GM19023 (cell line): ENCODE measurements at regions not wholly inside any gene's neighbourhood (a gene's known extent, or its start where the extent isn't known, plus 50 kb on each side); places are given as distances from the start of the nearest gene placed in this dataset.
"Not testable (repeated sequence)": the region's sequence is repeated elsewhere in the genome, so short reads cannot be mapped to it uniquely, and the experiment has no call there.

ENCODE experiments used
- ATAC-seq: cut with Tn5 transposase; IDR thresholded peaks from one replicate; pipeline ENCODE4 v1.9.1; 2021; ENCODE audit warnings: mild to moderate bottlenecking, moderate library complexity; ENCODE audit not compliant: unreplicated experiment

DNA sequence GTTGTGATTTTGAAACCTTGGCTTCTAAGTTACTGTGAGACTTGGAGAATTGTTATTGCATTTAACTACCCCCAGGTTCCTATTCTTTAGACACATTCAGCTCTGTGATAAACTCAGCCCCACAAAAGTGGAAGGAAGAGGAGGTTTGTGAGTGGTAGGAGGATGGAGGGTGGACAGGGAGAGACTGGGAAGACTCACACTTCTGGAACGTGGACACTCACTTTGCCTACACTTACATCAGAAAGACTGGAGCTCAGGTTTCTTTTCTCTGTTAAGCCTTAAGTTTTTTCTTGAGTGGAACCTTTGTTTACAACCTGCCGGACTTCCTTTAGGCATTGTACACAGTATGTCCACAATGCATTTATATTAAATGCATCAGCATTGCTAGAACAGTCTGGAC, 99.0 kb downstream of the AREG start:
- no peak for ATAC-seq

DNA sequence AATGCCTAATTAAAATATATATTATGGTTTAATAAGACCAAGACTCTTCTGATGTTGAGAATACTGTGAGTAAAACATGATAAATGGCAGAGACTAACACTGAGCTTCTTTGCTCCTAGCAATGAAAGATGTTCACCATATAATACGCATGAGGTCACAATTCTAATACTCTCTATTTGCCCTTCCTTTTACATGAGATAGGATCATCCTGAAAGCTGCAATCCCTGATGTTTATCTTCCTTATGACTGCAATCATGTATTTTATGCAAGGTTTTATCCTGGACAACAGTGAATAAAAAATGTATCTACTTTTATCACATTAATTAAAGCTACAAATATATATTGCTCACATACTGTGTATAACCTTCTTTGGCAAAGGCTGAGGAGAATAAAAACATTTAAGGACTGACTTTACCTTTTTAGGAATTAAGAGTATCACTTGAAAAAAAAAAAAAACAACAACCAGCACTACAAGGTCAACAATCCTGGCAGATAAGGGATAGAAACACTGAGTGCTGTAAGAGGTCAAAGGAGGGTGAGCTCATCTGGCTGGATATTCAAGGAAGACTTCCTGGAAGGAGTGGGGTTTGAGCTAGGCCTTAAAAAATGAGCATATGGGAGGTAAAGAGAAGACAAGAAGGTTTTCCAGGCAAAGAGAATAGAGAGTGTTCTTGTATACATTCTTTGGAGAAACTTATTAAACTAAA, 99.9 kb downstream of the AREG start:
- no peak for ATAC-seq

DNA sequence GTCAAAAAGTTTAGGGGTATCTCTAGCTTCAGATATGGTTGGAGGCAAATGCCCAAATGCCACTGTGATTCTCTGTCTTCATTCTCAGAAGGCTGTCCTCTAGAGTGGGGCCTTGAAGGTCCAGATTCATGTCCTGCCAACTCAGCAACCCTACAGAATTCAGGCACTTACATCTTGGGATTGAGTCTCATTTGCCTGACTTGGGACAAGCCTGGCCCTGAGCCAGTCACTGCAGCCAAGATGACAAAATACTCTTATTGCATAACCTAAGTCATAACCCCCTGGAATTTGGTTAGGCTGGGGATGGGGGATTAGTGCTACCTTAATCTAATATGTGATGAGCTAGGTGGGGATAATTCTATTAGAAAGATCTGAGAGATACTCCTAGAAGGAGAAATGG, 100.5 kb downstream of the AREG start:
- ATAC-seq: no peak

DNA sequence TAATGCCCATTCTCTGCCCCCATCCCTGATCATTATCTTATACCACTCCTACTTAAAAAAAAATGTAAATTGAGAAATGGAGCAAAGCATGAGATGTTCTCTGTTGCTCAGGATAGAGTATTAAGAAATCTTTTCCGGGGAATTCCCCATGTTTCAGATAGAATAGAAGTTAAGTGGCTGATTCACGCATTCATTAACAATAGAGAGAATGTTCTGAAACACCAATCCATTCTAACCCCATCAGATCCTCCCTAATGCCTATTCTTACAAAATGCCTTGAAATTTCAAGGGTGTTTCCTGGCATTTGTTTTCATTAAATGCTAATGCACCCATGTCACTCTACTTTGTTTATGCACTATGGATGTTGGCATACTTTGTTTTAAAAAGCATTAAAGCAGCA, 101.1 kb downstream of the AREG start:
- no peak for ATAC-seq

DNA sequence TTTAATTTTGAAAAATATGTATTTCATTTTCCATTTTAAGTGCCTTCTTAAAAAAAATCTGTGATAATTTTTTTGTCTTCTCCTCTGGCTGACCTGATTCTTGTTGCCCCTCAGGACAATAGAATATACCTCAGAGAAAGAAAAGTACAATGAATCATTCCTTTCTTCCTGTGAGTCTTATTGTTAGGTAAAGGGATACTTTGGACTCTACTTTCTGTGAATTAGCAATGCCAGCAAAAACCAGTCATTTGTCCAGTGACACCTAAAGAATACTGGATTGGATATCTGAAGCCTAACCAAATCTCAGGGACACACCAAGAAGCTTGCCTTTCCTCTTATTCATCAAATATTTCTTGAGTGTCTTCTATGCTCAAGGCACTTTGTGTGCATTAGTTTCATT, 102.1 kb downstream of the AREG start:
- no peak for ATAC-seq

DNA sequence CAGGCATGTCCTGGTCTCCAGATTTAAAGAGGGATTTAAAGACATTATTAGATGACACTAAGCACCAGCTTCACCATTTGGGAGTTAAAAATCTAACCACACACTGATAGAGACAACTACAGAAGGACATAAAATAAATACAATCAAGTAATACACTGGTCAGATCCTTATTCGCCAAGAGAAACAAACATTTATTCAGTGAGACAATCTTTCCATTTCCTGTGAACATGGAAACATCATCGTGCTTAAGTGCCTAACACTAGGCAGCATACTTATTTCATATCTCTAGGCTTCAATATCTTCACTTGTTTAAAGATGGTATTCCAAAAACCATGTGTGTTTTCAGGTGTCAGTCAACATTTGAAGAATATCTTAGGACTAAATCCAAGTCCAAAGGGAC, 103.6 kb downstream of the AREG start:
- ATAC-seq: no peak

DNA sequence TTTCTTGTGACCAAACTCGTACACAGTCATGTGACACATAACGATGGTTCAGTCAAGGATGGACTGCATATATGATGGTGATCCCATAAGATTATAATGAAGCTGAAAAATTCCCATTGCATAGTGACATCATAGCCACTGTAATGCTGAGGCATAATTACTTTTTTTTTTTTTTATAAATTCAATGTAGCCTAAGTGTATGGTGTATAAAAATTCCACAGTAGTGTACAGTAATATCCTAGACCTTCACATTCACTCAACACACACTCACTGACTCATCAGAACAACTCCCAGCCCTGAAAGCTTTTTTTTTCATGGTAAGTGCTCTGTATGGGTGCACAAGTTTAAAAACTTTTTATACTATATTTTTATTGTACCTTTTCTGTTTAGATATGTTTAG, 105.0 kb downstream of the AREG start:
- no peak for ATAC-seq

DNA sequence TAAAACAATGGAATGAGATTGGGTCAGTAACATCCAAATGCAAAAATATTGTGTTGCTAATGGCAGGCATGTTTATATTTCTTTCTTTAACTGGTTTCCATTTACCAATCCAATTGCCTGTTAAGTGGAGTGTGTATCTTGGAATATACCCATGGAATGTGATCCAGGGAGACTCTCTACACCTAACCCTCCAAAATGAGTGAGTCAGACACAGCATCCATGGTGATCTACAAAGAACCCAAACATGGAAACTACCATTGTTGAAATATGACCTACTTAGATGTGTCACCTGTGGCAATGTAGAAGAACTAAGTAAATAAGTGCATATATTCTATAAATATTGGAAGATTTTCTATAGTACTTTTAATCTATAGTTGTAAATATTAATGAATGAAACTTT, 110.3 kb downstream of the AREG start:
- no peak for ATAC-seq

DNA sequence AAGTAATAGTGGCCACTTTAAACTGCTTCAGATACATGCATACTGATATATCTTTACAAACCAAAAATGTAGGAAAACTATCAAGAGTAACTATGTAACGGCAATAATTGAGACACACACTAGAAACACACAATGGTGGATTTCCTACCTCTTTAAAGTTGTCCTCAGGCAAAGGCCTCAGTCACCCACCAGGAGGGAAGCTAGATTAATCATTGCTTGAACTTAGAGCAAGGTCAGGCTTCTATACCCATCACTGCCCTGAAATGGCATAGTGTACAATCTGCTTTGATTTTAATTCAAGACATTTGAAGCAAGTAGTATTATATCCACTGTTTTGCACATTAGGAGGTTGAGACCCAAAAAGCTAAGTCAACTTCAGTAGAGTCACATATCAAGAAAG, 110.9 kb downstream of the AREG start:
- no peak for ATAC-seq

DNA sequence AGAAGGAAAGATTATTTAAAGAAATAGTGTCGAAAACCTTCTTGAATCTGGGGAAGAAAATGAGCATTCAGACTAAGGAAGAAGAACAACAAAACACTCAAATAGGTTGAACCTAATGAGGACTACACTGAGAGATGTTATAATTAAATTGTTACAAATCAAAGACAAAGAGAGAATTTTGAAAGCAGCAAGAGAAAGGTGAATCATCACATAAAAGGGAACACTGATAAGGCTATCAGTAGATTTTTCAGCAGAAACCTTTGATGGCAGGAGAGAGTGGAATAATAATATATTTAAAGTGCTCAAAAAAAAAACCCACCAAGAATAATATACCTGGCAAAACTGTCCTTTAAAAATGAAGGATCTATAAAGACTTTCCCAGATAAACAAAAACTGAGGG, 114.9 kb downstream of the AREG start:
- no peak for ATAC-seq

DNA sequence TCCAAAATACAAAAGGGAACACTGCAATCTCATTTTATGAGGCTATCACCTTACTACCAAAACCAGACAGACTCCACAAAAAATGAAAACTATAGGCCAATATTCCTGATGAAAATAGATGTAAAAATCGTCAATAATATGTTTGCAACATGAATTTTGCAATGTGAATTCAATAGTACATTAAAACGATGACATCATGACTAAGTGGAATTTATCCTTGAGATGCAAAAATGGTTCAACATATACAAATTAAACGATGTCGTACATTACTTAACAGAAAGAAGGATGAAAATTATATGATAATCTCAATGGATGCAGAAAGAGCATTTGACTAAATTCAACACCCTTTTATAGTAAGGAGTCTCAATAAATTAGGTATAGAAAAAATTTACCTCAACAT, 123.0 kb downstream of the AREG start:
- ATAC-seq: no peak

DNA sequence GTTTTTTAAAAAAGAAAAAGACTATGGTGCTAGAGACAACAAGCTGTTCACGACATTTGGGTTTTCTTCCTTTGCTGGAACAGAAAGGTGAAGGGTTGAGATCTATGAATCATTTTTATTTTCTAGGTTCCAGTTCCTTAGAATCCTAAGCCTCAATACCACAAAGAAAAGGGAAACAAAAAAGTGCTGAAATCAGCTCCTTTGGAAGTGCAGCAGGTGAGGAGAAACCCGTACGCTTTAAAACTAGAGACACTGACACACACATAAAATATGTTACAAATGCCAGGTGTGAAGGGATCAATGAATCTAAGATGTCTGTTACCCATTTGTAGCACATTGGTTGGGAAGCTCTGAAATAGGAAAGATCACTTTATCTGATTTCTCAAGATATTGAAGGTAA, 125.2 kb downstream of the AREG start:
- ATAC-seq: no peak

DNA sequence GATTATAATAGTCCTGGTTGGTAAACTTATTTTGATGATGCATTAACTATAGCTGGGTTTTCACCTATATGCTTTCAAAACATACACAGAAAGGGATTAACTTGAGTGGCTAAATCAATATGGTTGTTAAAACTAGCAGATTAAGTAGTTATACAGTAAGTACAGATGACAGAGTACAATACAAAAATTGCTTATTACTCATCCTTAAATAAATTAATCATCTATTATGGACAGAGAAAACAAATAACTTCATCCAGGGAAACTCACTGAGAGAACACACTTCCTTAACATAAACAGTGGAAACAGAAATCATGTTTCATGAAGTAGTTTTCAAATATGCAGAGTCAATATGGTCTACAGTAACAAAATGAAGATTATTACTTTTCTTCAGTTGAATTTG, 133.4 kb downstream of the AREG start:
- ATAC-seq: no peak

DNA sequence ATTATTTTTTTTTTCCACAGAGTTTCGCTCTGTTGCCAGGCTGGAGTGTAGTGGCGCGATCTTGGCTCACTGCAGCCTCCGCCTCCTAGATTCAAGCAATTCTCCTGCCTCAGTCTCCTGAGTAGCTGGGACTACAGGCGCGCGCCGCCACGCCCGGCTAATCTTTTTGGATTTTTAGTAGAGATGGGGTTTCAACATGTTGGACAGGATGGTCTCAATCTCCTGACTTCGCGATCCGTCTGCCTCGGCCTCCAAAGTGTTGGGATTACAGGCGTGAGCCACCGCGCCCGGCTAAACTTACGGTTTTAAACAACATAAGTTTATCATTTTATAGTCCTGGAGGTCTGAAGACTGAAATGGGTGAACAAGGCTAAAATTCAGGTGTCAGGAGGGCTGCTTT, 133.9 kb downstream of the AREG start:
- ATAC-seq: not testable (repeated sequence)

DNA sequence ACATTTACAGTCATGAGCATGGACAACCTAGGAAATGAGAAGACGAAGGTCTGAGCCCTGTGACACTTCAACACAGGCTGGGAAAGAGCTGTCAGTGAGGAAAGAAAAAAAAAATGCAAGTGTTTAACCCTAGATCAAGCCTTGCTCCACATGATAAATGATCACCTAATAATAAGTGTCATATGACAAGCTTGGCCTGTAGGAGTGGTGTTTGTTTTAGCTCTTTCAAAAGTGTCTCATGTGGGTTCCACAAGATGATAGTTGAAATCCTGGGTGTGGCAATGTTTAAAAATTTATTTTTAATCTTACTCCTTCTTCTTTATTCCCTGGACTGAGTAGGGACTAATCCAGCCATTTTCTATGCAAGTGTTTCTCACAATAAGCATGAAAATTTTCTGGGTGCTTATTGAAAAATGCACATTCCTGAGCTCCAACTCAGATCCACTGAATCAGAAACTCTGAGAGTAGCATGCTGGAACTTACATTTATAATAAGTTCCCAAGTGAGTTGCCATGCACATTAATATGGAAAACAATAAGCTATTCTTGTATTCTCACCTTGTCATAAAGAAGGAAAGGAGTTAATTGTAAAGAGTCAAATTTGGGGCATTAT, 138.3 kb downstream of the AREG start:
- ATAC-seq: no peak

DNA sequence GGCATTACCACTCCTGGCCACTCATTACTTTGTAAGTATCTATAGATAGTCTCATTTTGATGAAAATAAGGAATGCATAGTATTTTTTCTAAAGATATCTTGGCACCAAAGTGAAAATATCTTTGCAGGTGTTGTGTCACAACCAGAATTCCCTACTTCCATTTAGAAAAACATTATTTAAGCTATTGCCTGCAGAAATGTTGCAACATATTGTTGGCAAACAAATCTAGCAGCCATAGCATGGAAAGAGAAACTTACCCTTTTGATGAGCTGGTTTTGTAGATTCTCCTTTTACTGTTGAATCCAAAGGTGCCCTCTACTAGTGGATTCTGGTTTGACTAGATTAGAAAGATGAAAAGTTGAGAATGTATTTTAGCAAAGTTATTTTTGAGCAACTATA, 138.8 kb downstream of the AREG start:
- ATAC-seq: no peak

DNA sequence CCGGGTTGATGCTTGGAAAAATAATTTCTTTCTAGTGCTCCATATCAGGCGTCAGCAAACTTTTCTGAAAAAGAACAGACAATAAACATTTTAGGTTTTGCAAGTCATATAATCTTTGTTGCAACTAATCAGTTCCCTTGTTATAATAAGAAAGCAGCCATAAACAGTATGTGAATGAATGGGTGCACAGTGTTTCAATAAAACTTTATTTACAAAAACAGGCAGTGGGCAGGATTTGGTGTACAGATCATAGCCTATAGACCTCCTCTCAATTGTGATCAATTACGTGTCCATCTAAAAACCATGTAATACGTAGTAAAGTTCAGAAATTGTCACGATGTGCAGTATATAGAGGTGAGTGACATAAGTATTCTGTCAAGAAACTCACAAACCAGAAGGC, 143.4 kb downstream of the AREG start:
- no peak for ATAC-seq

DNA sequence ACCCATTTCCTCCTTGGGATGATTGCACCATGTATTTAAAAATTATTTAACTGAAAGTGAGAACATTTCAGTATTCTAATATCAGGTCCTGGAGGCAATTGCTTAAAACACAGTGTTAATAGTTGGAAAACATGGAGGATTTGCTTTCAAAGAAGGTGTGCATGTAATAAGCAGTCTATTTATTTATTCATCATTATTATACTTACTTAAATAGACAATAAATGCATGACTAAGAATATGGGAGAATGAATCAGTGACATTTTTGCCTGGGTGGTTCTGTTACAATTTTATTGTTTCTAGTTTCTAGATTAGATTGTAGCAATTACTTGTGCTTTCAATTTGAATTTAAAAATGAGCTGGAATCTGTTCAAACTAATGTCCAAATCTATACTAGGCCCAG, 145.5 kb downstream of the AREG start:
- ATAC-seq: no peak

DNA sequence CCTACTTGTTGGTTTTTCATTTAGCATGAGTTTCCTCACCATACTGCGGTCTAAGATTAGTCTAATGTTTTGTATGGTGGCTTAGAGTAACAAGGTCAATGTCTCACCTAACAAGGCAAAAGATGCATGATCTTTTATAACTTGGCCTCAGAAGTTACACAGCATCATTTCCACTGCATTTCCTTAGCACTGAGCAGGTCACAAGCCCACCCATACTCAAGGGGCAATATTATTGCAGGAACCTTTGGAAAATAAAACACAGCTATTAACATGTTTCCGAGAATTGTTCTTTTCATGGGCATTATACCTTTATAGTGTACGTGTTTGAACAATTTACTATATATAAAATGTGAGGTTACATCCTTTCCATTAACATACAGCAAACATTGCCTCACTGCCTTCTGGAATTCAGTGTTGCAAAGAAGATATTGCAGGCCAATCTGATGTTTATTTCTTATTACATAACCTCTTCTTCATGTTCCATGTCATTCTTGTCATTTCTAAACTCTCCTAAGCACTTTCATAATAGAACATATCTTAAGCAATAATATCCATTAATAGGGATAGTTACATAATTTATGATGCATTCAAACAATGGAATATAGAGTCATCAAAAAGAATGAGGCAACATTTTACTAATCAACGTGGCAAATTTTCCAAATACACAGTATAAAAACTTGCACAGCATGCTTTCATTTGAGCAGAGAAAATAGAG, 153.8 kb downstream of the AREG start:
- ATAC-seq: no peak

DNA sequence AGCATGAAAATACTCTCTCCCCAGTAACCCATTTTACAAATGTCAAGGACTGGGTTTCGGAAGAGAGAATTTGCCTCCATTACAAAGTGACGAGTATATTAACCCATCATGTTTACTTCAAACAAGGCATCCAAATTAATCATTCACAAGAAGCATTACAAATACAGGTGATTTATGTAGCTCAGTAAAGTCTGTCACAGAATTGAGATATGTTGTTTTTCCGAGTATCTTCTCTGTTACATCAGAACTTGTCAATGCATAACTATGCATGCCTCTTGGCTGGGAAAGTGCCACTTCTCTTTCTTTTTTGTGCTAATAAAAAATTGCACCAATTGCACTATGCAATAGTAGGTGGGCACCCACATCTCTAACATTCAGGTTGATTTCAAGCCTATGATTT, 158.2 kb downstream of the AREG start:
- no peak for ATAC-seq

DNA sequence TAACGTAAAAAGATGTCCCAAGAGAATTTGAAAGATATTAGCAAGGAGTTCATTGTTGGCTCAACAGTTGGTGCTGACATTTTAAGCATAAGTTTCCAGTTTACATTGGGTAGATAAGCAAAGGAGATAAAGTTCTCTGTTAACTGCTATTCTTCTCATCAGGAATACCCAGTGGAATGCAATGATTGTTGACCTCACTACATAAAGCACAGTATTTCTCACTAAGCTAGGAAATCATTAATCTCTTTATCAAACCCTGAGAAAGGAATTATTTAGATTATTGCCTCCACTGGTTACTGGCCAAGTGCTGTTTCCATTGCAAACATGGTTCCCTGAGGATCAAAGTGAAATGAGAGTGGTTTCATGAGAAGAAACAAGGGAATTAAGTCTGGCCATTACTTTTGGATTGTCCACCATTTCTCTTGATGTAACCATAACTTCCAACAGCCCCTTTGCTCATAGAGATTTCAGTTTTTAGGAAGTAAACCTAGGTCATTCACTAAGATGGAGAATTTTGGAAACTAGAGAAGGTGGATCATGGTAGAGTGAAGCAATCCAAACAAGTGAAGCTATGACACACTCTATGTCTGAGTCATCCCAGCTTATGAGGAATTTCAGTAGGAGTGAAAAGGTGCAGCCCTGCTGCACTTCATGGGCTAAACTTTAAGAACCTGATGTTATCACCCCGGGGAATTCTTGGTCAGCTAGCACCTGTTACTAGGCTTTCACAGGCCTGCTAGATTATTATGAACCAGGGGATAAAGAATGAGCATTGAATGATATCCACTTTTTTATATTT, 163.4 kb downstream of the AREG start:
- no peak for ATAC-seq

DNA sequence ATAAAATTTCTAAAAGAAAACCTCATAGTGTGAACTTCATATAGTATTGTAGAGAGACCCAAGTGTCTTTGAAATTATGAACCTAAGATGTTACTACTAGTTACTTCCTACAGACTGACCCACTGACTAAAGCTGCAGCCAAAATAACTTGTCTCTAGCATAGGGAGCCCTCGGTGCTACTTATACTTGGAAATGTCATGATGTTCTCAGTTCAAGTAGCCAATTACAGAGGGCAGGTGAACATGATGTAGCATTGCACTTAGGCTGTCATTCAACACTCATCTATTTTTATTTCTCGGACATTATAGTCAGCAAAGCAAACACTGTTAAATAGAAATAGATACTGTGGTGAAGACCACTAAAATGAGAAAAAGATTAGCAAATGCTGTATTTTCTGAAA, 165.6 kb downstream of the AREG start:
- ATAC-seq: no peak
